ENCODE measurements at regions not wholly inside any gene's neighbourhood (a gene's known extent, or its start where the extent isn't known, plus 50 kb on each side); places are given as distances from the start of the nearest gene placed in this dataset.

DNA sequence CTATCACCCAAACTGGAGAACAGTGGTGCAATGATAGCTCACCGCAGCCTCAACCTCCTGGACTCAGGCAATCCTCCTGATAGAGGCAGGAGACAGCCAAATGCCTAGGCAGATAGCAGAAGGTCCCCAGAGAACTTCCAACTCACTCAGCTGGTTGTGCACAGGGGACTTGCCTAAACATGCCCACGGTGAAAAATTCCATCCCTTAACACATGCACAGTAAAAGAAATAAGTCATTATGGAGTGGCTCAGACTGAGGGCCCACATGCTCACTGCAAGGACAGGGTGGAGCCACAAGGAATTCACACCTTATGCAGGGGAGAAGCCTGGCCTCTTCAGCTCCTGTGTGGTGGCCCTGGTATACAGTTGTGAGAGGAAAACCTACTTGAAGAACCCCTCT lies 525.8 kb upstream of the ATP2B1 start:
- no peak overlapping the region for H3K27ac ChIP-seq
- no peak for TF ChIP-seq CTCF (conservative IDR thresholded peaks at IDR 0.05)

DNA sequence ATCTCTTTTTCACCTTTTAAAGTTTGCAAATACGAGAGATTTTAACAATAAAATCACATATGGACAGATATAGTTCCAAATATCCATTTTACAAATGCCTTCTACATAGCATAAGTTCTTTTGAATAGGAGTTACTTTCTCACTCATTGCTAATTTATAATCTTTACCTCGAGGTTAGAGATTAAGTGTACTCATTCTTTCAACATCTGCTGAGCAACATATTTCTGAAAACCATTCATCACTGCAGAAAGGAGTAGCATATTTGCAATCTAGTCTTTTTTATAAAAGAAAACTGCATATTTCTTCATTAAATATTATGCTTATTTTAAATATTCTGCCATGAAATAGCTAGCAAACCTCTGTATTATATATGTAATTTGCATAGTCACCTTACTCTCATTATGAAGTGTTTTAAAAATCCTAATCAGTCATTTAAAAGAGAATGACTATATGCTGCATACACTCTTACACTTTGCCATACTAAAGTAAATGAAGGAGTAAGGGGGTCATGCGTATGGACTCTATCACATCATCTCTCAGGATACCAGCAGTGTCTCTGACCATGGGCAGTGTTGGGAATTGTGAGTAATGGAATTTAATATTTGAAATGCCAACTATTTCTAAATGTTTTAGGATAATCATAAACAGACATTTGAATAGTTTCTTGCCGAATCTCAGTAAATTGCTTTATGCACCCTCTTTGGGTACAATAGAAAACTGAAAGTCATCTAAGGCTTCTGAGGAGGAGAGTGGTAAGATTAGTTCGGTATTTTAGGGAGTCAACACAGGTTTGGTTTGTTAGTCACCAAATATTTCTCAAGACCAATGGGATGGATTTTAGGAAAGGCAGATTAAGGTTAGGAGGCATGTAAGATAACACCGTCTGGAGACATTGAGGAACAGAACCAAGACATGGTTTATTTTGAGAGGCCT lies 524.8 kb upstream of the ATP2B1 start:
- no peak overlapping the region for H3K27ac ChIP-seq
- TF ChIP-seq CTCF (conservative IDR thresholded peaks at IDR 0.05), result no peak

DNA sequence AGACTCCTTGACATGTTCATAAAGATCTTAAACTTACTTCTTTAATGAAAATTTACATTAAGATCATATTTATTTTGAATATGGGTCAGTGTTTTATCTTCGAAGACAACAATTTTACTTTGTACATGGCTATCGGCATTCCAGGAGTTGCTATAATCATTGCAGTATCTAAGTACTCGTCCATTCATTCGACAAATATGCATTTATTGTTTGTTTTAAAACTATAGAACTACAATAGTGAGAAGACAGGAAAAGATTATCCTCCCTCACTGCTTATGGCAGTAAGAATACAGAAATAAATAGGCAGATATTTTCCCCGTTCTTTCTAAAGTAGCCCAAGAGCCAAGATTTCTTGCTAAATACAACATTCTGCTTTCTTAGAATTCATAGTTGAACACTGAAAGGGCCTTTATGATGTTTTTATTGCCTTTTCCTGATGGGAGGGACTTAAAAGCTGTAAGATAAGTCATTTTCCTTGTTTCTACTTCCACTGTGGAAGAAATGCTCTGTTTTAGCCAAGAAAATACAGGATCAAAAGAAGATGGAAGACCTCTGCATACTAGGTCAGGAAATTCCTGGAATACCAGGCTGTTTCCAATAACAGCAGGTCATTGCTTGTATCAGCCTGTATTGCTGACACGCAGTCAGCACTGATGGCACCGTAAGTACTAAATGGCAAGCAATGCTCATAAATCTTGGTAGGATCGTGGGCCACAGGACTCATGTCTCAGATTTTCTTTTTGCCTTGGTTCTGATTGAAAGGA lies 521.0 kb upstream of the ATP2B1 start:
- no peak overlapping the region for H3K27ac ChIP-seq
- no peak for TF ChIP-seq CTCF (conservative IDR thresholded peaks at IDR 0.05)

GRCh38 chr12:90226211-90226610 lies 517.6 kb upstream of the ATP2B1 start:
- H3K27ac ChIP-seq, result no peak overlapping the region
- no peak for TF ChIP-seq CTCF (conservative IDR thresholded peaks at IDR 0.05)

DNA sequence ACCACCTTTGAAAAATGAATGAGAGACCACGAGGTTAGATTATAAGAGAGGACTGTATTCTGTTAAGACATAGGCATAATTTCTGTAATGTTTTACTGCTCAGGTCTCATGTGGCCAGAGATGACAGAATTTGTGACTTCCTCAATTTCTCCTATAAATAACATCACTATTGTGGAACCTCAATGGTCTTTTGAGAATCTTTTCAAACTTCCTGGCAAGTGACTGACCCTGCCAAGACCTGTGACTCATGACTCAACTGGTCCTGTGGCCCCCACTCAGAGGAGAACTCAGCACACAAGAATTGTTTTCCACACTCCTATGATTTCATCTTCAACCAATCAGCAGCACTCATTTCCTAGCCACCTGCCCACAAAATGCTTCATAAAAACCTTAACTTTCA lies 508.2 kb upstream of the ATP2B1 start:
- H3K27ac ChIP-seq, result no peak overlapping the region
- no peak for TF ChIP-seq CTCF (conservative IDR thresholded peaks at IDR 0.05)

GRCh38 chr12:90216020-90216552 lies 507.4 kb upstream of the ATP2B1 start:
- no peak overlapping the region for H3K27ac ChIP-seq
- TF ChIP-seq CTCF (conservative IDR thresholded peaks at IDR 0.05), result no peak

- TF ChIP-seq CTCF (conservative IDR thresholded peaks at IDR 0.05), result no peak
- no peak overlapping the region for H3K27ac ChIP-seq
Measured at GRCh38 chr12:90211017-90211416, 502.4 kb upstream of the ATP2B1 start.

Measured in VCaP (cell line).